ENCODE measurements at regions not wholly inside any gene's neighbourhood (a gene's known extent, or its start where the extent isn't known, plus 50 kb on each side); places are given as distances from the start of the nearest gene placed in this dataset.

- no peaks in the 10 kb centered on the region for H3K27me3 ChIP-seq (ENCODE audit: control insufficient read depth, insufficient read depth, low read length)
- DNase-seq (ENCODE audit: low read depth) (no peak), FAIRE-seq (no peak)
- H3K36me3 ChIP-seq (ENCODE audit: control insufficient read depth, insufficient read depth, low read length), result no peaks in the 10 kb centered on the region
- TF ChIP-seq CTCF (IDR thresholded peaks at IDR 0.05; ENCODE audit: insufficient read depth, low read length, severe bottlenecking), result no peak
- H3K4me3 ChIP-seq (ENCODE audit: low read depth, low read length), result no peak overlapping the region
Measured at GRCh38 chr10:128784444-128784843, 658.2 kb upstream of the MKI67 start.

GRCh38 chr10:128792426-128793140 lies 666.4 kb upstream of the MKI67 start:
- Histone ChIP-seq H3K36me3 (ENCODE audit: control insufficient read depth, insufficient read depth, low read length) (no peaks in the 10 kb centered on the region), H3K4me3 (ENCODE audit: low read depth, low read length) (no peak overlapping the region), H3K27me3 (ENCODE audit: control insufficient read depth, insufficient read depth, low read length) (no peaks in the 10 kb centered on the region)
- FAIRE-seq (no peak), DNase-seq (ENCODE audit: low read depth) (no peak)
- no peak for TF ChIP-seq CTCF (IDR thresholded peaks at IDR 0.05; ENCODE audit: insufficient read depth, low read length, severe bottlenecking)

- H3K36me3 ChIP-seq (ENCODE audit: control insufficient read depth, insufficient read depth, low read length), result no peaks in the 10 kb centered on the region
- TF ChIP-seq CTCF (IDR thresholded peaks at IDR 0.05; ENCODE audit: insufficient read depth, low read length, severe bottlenecking), result no peak
- H3K27me3 ChIP-seq (ENCODE audit: control insufficient read depth, insufficient read depth, low read length), result no peaks in the 10 kb centered on the region
- no peak for DNase-seq (ENCODE audit: low read depth)
- no peak overlapping the region for H3K4me3 ChIP-seq (ENCODE audit: low read depth, low read length)
- no peak for FAIRE-seq
Measured at GRCh38 chr10:128793726-128794655, 667.8 kb upstream of the MKI67 start.

GRCh38 chr10:128796396-128796912 lies 670.2 kb upstream of the MKI67 start:
- no peak overlapping the region for H3K4me3 ChIP-seq (ENCODE audit: low read depth, low read length)
- H3K36me3 ChIP-seq (ENCODE audit: control insufficient read depth, insufficient read depth, low read length), result no peaks in the 10 kb centered on the region
- H3K27me3 ChIP-seq (ENCODE audit: control insufficient read depth, insufficient read depth, low read length), result no peaks in the 10 kb centered on the region
- TF ChIP-seq CTCF (IDR thresholded peaks at IDR 0.05; ENCODE audit: insufficient read depth, low read length, severe bottlenecking), result no peak
- DNase-seq (ENCODE audit: low read depth) (no peak), FAIRE-seq (no peak)

GRCh38 chr10:128802062-128802461 lies 665.0 kb upstream of the MGMT start:
- Histone ChIP-seq H3K36me3 (ENCODE audit: control insufficient read depth, insufficient read depth, low read length) (no peaks in the 10 kb centered on the region), H3K27me3 (ENCODE audit: control insufficient read depth, insufficient read depth, low read length) (no peaks in the 10 kb centered on the region), H3K4me3 (ENCODE audit: low read depth, low read length) (no peak overlapping the region)
- no peak for TF ChIP-seq CTCF (IDR thresholded peaks at IDR 0.05; ENCODE audit: insufficient read depth, low read length, severe bottlenecking)
- DNase-seq (ENCODE audit: low read depth) (no peak), FAIRE-seq (no peak)

Measured in bronchial epithelial cell (primary cell).